Neural cell (in vitro differentiated cells): ENCODE measurements at regions not wholly inside any gene's neighbourhood (a gene's known extent, or its start where the extent isn't known, plus 50 kb on each side); places are given as distances from the start of the nearest gene placed in this dataset.

Experiments used
- H2AFZ ChIP-seq: fragments of 200-600, 300-800 bp; sonication (generic), shearing (Covaris generic); 2 replicates; pipeline ENCODE4 v1.6.0; 2014; ENCODE audit warnings: low read depth, mild to moderate bottlenecking, antibody characterized with exemption, low read length, moderate library complexity
- H3F3A ChIP-seq: fragments of 200-600 bp; shearing (Covaris generic); 2 replicates; pipeline ENCODE4 v1.6.1; 2016; ENCODE audit warnings: mild to moderate bottlenecking, moderate library complexity, mixed read lengths, antibody characterized with exemption, low read length; ENCODE audit not compliant: insufficient read depth, poor library complexity, severe bottlenecking
- H3K27ac ChIP-seq: fragments of 200-600, 300-800 bp; sonication (generic), shearing (Covaris generic); 2 replicates; pipeline ENCODE4 v1.5.1; 2014; ENCODE audit warnings: mild to moderate bottlenecking, low read length, moderate library complexity
- H3K27me3 ChIP-seq: fragments of 300-800, 200-600 bp; sonication (generic), shearing (Covaris generic); 2 replicates; pipeline ENCODE4 v1.6.0; 2014; ENCODE audit warnings: mild to moderate bottlenecking, low read depth, low read length, moderate library complexity; ENCODE audit not compliant: insufficient read depth
- H3K36me3 ChIP-seq: fragments of 300-800, 200-600 bp; sonication (generic), shearing (Covaris generic); 2 replicates; pipeline ENCODE4 v1.5.1; 2014; ENCODE audit warnings: mild to moderate bottlenecking, antibody characterized with exemption, low read length, moderate library complexity; ENCODE audit not compliant: insufficient read depth
- H3K4me2 ChIP-seq: fragments of 300-800, 200-600 bp; sonication (generic), shearing (Covaris generic); 2 replicates; pipeline ENCODE4 v1.6.0; 2014; ENCODE audit warnings: mild to moderate bottlenecking, low read length
- H3K4me3 ChIP-seq: fragments of 300-800, 200-600 bp; sonication (generic), shearing (Covaris generic); 2 replicates; pipeline ENCODE4 v1.5.1; 2014; ENCODE audit warnings: mild to moderate bottlenecking, low read length, moderate library complexity
- H3K79me2 ChIP-seq: fragments of 200-600 bp; shearing (Covaris generic); replicated peaks from 2 replicates; pipeline ENCODE4 v1.6.0; 2014; ENCODE audit warnings: mild to moderate bottlenecking, low read length, moderate library complexity; ENCODE audit not compliant: insufficient read depth
- H3K9ac ChIP-seq: fragments of 300-800, 200-600 bp; sonication (generic), shearing (Covaris generic); 2 replicates; pipeline ENCODE4 v1.6.1; 2016; ENCODE audit warnings: mild to moderate bottlenecking, low read length, mixed read lengths
- H3K9me2 ChIP-seq: fragments of 200-600 bp; shearing (Covaris generic); 2 replicates; pipeline ENCODE4 v1.6.1; 2016; ENCODE audit warnings: mild to moderate bottlenecking, low read length, mixed read lengths; ENCODE audit not compliant: insufficient read depth
- H3K9me3 ChIP-seq: fragments of 200-600, 300-800 bp; sonication (generic), shearing (Covaris generic); 2 replicates; pipeline ENCODE4 v1.6.1; 2016; ENCODE audit warnings: mild to moderate bottlenecking, mixed run types, low read length, moderate library complexity, mixed read lengths
- H4K20me1 ChIP-seq: fragments of 200-600 bp; shearing (Covaris generic); 2 replicates; pipeline ENCODE4 v1.6.1; 2016; ENCODE audit warnings: mild to moderate bottlenecking, mixed run types; ENCODE audit not compliant: insufficient read depth
- EP300 ChIP-seq: fragments of 450-650 bp; conservative IDR thresholded peaks from 2 replicates; pipeline ENCODE4 v1.6.1; 2014; ENCODE audit warnings: antibody characterized with exemption, mild to moderate bottlenecking, moderate library complexity; ENCODE audit not compliant: poor library complexity, severe bottlenecking
- EZH2 ChIP-seq: fragments of 200-600, 300-800 bp; shearing (Covaris generic), sonication (generic); IDR thresholded peaks from 2 replicates; pipeline ENCODE4 v1.6.1; 2014; ENCODE audit warnings: antibody characterized with exemption, low read length, borderline replicate concordance, mild to moderate bottlenecking; ENCODE audit not compliant: insufficient read depth, poor library complexity, severe bottlenecking
- MXI1 ChIP-seq: fragments of 450-650 bp; conservative IDR thresholded peaks from 2 replicates; pipeline ENCODE4 v1.6.1; 2014; ENCODE audit warnings: antibody characterized with exemption, mild to moderate bottlenecking; ENCODE audit not compliant: poor library complexity, severe bottlenecking
- POLR2AphosphoS5 ChIP-seq: IDR thresholded peaks from 2 replicates; pipeline ENCODE4 v1.6.1; 2012
- RAD21 ChIP-seq: fragments of 450-650 bp; conservative IDR thresholded peaks from 2 replicates; pipeline ENCODE4 v1.6.1; 2014; ENCODE audit warnings: antibody characterized with exemption, mild to moderate bottlenecking, moderate library complexity
- SMC3 ChIP-seq: fragments of 450-650 bp; conservative IDR thresholded peaks from 2 replicates; pipeline ENCODE4 v1.6.1; 2014; ENCODE audit warnings: antibody characterized with exemption, mild to moderate bottlenecking, moderate library complexity; ENCODE audit not compliant: poor library complexity
- TAF1 ChIP-seq: IDR thresholded peaks from 2 replicates; pipeline ENCODE4 v1.6.1; 2012; ENCODE audit warnings: low read depth
- TF ChIP-seq, protein P1 (sequence below): fragments of 450-650 bp; IDR thresholded peaks from 2 replicates; pipeline ENCODE4 v1.5.1; 2014; ENCODE audit warnings: antibody characterized with exemption, mild to moderate bottlenecking, moderate library complexity; ENCODE audit not compliant: poor library complexity, severe bottlenecking
- TF ChIP-seq, protein P2 (sequence below): IDR thresholded peaks from 2 replicates; pipeline ENCODE4 v1.6.1; 2012; ENCODE audit warnings: borderline replicate concordance

DNA sequence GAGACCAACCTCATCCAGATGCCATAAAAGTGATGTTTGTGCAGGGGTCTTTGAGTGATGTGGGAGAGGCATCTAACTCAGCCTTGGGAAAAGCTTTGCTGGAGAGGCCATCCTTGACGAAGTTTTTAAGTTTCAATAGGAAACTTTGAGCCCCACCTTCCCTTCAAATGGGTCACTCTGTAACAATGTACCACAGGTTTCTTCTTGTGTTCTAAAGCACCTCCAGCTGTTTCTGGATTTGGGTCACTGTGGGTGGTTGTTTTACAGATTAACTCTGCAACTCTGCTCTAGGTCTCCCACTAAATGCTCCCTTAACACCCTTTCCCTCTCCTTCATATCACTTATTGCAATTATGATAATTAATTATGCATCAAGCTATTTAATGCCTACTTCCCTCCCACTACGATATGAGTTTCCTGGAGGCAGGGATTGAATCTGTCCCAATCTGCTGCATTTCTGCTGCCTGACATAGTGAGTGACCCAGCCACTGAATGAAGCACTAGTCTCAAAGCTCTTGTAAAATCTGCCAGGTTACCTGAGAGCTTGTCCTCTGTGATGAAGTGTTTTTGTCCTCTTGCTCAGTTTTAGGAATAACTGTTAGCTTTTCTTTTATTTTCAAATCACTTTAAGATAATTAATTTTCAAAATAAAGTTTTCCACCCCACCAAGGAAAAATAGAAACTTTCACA lies 60.5 kb upstream of the PUM3 start:
- no peaks in the 10 kb centered on the region for H3K9me3 ChIP-seq
- no peak for TF ChIP-seq RAD21
- TF ChIP-seq, protein P1, sequence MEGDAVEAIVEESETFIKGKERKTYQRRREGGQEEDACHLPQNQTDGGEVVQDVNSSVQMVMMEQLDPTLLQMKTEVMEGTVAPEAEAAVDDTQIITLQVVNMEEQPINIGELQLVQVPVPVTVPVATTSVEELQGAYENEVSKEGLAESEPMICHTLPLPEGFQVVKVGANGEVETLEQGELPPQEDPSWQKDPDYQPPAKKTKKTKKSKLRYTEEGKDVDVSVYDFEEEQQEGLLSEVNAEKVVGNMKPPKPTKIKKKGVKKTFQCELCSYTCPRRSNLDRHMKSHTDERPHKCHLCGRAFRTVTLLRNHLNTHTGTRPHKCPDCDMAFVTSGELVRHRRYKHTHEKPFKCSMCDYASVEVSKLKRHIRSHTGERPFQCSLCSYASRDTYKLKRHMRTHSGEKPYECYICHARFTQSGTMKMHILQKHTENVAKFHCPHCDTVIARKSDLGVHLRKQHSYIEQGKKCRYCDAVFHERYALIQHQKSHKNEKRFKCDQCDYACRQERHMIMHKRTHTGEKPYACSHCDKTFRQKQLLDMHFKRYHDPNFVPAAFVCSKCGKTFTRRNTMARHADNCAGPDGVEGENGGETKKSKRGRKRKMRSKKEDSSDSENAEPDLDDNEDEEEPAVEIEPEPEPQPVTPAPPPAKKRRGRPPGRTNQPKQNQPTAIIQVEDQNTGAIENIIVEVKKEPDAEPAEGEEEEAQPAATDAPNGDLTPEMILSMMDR: no peak
- no peak for TF ChIP-seq MXI1
- TF ChIP-seq EZH2: no peak
- TF ChIP-seq SMC3: no peak
- TF ChIP-seq, protein P2, sequence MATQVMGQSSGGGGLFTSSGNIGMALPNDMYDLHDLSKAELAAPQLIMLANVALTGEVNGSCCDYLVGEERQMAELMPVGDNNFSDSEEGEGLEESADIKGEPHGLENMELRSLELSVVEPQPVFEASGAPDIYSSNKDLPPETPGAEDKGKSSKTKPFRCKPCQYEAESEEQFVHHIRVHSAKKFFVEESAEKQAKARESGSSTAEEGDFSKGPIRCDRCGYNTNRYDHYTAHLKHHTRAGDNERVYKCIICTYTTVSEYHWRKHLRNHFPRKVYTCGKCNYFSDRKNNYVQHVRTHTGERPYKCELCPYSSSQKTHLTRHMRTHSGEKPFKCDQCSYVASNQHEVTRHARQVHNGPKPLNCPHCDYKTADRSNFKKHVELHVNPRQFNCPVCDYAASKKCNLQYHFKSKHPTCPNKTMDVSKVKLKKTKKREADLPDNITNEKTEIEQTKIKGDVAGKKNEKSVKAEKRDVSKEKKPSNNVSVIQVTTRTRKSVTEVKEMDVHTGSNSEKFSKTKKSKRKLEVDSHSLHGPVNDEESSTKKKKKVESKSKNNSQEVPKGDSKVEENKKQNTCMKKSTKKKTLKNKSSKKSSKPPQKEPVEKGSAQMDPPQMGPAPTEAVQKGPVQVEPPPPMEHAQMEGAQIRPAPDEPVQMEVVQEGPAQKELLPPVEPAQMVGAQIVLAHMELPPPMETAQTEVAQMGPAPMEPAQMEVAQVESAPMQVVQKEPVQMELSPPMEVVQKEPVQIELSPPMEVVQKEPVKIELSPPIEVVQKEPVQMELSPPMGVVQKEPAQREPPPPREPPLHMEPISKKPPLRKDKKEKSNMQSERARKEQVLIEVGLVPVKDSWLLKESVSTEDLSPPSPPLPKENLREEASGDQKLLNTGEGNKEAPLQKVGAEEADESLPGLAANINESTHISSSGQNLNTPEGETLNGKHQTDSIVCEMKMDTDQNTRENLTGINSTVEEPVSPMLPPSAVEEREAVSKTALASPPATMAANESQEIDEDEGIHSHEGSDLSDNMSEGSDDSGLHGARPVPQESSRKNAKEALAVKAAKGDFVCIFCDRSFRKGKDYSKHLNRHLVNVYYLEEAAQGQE: no peak
- TF ChIP-seq POLR2AphosphoS5: no peak
- TF ChIP-seq EP300: no peak
- no peak for TF ChIP-seq TAF1
- no peaks in the 10 kb centered on the region for H3K79me2 ChIP-seq
- H2AFZ ChIP-seq: no peak overlapping the region
- H3K4me3 ChIP-seq: no peak overlapping the region
- H3K36me3 ChIP-seq: no peaks in the 10 kb centered on the region
- H3K27me3 ChIP-seq: no peaks in the 10 kb centered on the region
- no peaks in the 10 kb centered on the region for H3F3A ChIP-seq
- H3K9me2 ChIP-seq: no peaks in the 10 kb centered on the region
- H4K20me1 ChIP-seq: no peaks in the 10 kb centered on the region
- no peak overlapping the region for H3K9ac ChIP-seq
- H3K4me2 ChIP-seq: no peak overlapping the region
- no peak overlapping the region for H3K27ac ChIP-seq
